GM12878 (cell line): ENCODE measurements at regions not wholly inside any gene's neighbourhood (a gene's known extent, or its start where the extent isn't known, plus 50 kb on each side); places are given as distances from the start of the nearest gene placed in this dataset.

Source experiments
- ATAC-seq: fragments of 200-7000 bp; cut with Tn5 transposase; 3 replicates; pipeline ENCODE4 v1.9.1; 2020; ENCODE audit warnings: mild to moderate bottlenecking, moderate library complexity
- BruUV-seq: library from RNA; stranded (reverse); fragments of 400-500 nt; replicated peaks from 2 replicates; lab custom pipeline; 2021; lab: Mats Ljungman, UMichigan
- CTCF ChIA-PET: fragments of 300-600 bp; sonication (Branson Sonifier 250); formaldehyde crosslinking; extraction: SDS; loops from one replicate; lab custom pipeline; 2021; ENCODE audit warnings: inconsistent platforms; lab: Yijun Ruan, JAX
- POLR2A ChIA-PET: fragments of 350-600 bp; formaldehyde crosslinking; extraction: SDS; loops from one replicate; lab custom pipeline; 2021; ENCODE audit warnings: inconsistent platforms; lab: Charles Lee
- RAD21 ChIA-PET: fragments of 300-600 bp; sonication (Branson Sonifier 250); formaldehyde crosslinking; loops from one replicate; lab custom pipeline; 2023; ENCODE audit warnings: antibody characterized with exemption; ENCODE audit not compliant: unreplicated experiment; lab: Charles Lee
- SMC1A ChIA-PET: fragments of 300-600 bp; sonication (Branson Sonifier 250); formaldehyde crosslinking; loops from one replicate; lab custom pipeline; 2023; ENCODE audit not compliant: unreplicated experiment, uncharacterized antibody; lab: Charles Lee
- DNase-seq: peaks from one replicate; pipeline ENCODE4 v3.0.0-alpha.2; 2011; ENCODE audit warnings: low read depth, low spot score
- FAIRE-seq: peaks from 3 replicates; lab custom pipeline; 2011; peaks lifted over from hg19 to GRCh38; lab: Jason Lieb, UNC
- H2AFZ ChIP-seq: 2 replicates; pipeline ENCODE4 v1.6.0; 2011; ENCODE audit warnings: low read depth, low read length, control low read depth; ENCODE audit not compliant: control insufficient read depth
- H3K27ac ChIP-seq: 2 replicates; pipeline ENCODE4 v1.5.1; 2011; ENCODE audit warnings: control low read depth; ENCODE audit not compliant: control insufficient read depth, insufficient read depth
- H3K27me3 ChIP-seq, 2 experiments: replicated peaks in 1 of 2; 2 replicates each; pipeline versions ENCODE4 v1.6.0 to v1.6.1; 2011; ENCODE audit warnings: low read length in 1 of 2; ENCODE audit not compliant: control insufficient read depth in 2 of 2, insufficient read depth in 2 of 2
- H3K36me3 ChIP-seq, 2 experiments: 2 replicates each; pipeline ENCODE4 v1.5.1; 2011; ENCODE audit warnings: low read length in 1 of 2; ENCODE audit not compliant: control insufficient read depth in 2 of 2, insufficient read depth in 2 of 2
- H3K4me1 ChIP-seq: 2 replicates; pipeline ENCODE4 v1.6.1; 2011; ENCODE audit warnings: mild to moderate bottlenecking, low read length, moderate library complexity, mixed read lengths; ENCODE audit not compliant: control insufficient read depth, insufficient read depth
- H3K4me2 ChIP-seq: 2 replicates; pipeline ENCODE4 v1.6.0; 2011; ENCODE audit warnings: control low read depth; ENCODE audit not compliant: control insufficient read depth, insufficient read depth
- H3K4me3 ChIP-seq: fragments of 200-600 bp; sonication (generic); 2 replicates; pipeline ENCODE4 v1.5.1; 2016
- H3K79me2 ChIP-seq: 2 replicates; pipeline ENCODE4 v1.6.0; 2011; ENCODE audit warnings: low read length; ENCODE audit not compliant: control insufficient read depth, insufficient read depth
- H3K9ac ChIP-seq: 2 replicates; pipeline ENCODE4 v1.8.0; 2011; ENCODE audit warnings: low read length, control low read depth, mixed read lengths; ENCODE audit not compliant: control insufficient read depth, insufficient read depth
- H3K9me3 ChIP-seq: replicated peaks from 3 replicates; pipeline ENCODE4 v1.5.1; 2011; ENCODE audit warnings: mild to moderate bottlenecking, low read length; ENCODE audit not compliant: control insufficient read depth, insufficient read depth
- H4K20me1 ChIP-seq: 2 replicates; pipeline ENCODE4 v1.6.0; 2011; ENCODE audit not compliant: control insufficient read depth, insufficient read depth
- ATF7 ChIP-seq: fragments of 450-650 bp; IDR thresholded peaks from 2 replicates; pipeline ENCODE4 v1.6.1; 2016; ENCODE audit warnings: low read depth, mild to moderate bottlenecking
- BCL11A ChIP-seq: IDR thresholded peaks from 2 replicates; pipeline ENCODE4 v1.6.1; 2011; ENCODE audit warnings: low read depth, low read length
- CREB1 ChIP-seq: IDR thresholded peaks from 2 replicates; pipeline ENCODE4 v1.6.1; 2012; ENCODE audit warnings: low read depth, mild to moderate bottlenecking, inconsistent platforms
- IKZF2 ChIP-seq, 2 experiments: fragments of 450-650 bp; IDR thresholded peaks; 2 replicates each; pipeline ENCODE4 v1.6.1; 2017; ENCODE audit warnings: mild to moderate bottlenecking in 2 of 2, moderate library complexity in 2 of 2
- MEF2B ChIP-seq: fragments of 450-650 bp; IDR thresholded peaks from 2 replicates; pipeline ENCODE4 v1.6.1; 2018; ENCODE audit warnings: mild to moderate bottlenecking, moderate library complexity; ENCODE audit not compliant: partially characterized antibody, poor library complexity, severe bottlenecking
- NKRF ChIP-seq: fragments of 450-650 bp; conservative IDR thresholded peaks from 2 replicates; pipeline ENCODE4 v1.6.1; 2017; ENCODE audit warnings: mild to moderate bottlenecking, moderate library complexity
- ZBTB40 ChIP-seq: fragments of 450-650 bp; IDR thresholded peaks from 2 replicates; pipeline ENCODE4 v1.6.1; 2016; ENCODE audit warnings: mild to moderate bottlenecking, moderate library complexity, borderline replicate concordance
- WGBS: methylation state at CpG from one replicate; pipeline ENCODE4 v1.1.6; 2016; ENCODE audit warnings: low lambda C conversion rate; ENCODE audit not compliant: insufficient replicate concordance, insufficient coverage; ENCODE audit errors: missing lambda C conversion rate; 5-methylcytosine and 5-hydroxymethylcytosine counted together
- in situ Hi-C: fragments of 300-500 bp; cut with MboI; formaldehyde crosslinking; loops from 9 replicates; pipeline ENCODE4 v1.14.3; 2018; ENCODE audit warnings: mixed read lengths
- intact Hi-C: fragments of 100-400 bp; cut with micrococcal nuclease; formaldehyde crosslinking; loops from one replicate; pipeline ENCODE4 v1.14.2; 2022; ENCODE audit not compliant: unreplicated experiment
- TF ChIP-seq, protein P1 (sequence below): fragments of 450-650 bp; IDR thresholded peaks from 2 replicates; pipeline ENCODE4 v1.6.1; 2016; ENCODE audit warnings: mild to moderate bottlenecking

- SMC1A ChIA-PET = interaction anchor here (0.6 to 1.6 kb wide), 7 partner anchors 10 to 207 kb away, joined by 3 to 5 read pairs (median 3); no protein-coding TSS in a partner anchor
- Histone ChIP-seq H3K4me2 (no peak overlapping the region), H3K9me3 (no peaks in the 10 kb centered on the region), H3K4me3 (no peak overlapping the region), H3K4me1 (no peaks in the 10 kb centered on the region), H3K79me2 (no peaks in the 10 kb centered on the region), H2AFZ (no peak overlapping the region), H3K36me3 (no peaks in the 10 kb centered on the region), H3K27me3 (no peaks in the 10 kb centered on the region), H4K20me1 (no peaks in the 10 kb centered on the region), H3K9ac (no peak overlapping the region), H3K27ac (no peak overlapping the region)
- intact Hi-C loops (no loop called here), in situ Hi-C loops (no loop called here)
- CTCF ChIA-PET = interaction anchor here (1.2 kb wide), 1 partner anchor 13 kb away, joined by 3 read pairs; no protein-coding TSS in a partner anchor
- DNase-seq (no peak), ATAC-seq (peak; percentile 67), FAIRE-seq (peak; percentile 18)
- 0% methylated on average over 1 of the region's 1 CpG for WGBS
- TF ChIP-seq ATF7 (peak; percentile 92), MEF2B (no peak), BCL11A (no peak), CREB1 (peak; percentile 16; the same call in 1 of the 2 replicates), IKZF2 (IDR thresholded peaks at IDR 0.05) (no peak), NKRF (no peak), ZBTB40 (no peak)
- TF ChIP-seq, protein P1, sequence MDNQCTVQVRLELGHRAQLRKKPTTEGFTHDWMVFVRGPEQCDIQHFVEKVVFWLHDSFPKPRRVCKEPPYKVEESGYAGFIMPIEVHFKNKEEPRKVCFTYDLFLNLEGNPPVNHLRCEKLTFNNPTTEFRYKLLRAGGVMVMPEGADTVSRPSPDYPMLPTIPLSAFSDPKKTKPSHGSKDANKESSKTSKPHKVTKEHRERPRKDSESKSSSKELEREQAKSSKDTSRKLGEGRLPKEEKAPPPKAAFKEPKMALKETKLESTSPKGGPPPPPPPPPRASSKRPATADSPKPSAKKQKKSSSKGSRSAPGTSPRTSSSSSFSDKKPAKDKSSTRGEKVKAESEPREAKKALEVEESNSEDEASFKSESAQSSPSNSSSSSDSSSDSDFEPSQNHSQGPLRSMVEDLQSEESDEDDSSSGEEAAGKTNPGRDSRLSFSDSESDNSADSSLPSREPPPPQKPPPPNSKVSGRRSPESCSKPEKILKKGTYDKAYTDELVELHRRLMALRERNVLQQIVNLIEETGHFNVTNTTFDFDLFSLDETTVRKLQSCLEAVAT = no peak
- POLR2A ChIA-PET = interaction anchor here (0.7 kb wide), 1 partner anchor 25 kb away, joined by 3 read pairs; no protein-coding TSS in a partner anchor
- RAD21 ChIA-PET = interaction anchor here (0.5 to 1.0 kb wide), 2 partner anchors 33 to 151 kb away, joined by 3 read pairs; no protein-coding TSS in a partner anchor
- BruUV-seq = no TSS peak
These were observed 238.9 kb downstream of the PHLDA1 start for GRCh38 chr12:75792687-75793086.
